GM23338 (cell line): ENCODE measurements at regions not wholly inside any gene's neighbourhood (a gene's known extent, or its start where the extent isn't known, plus 50 kb on each side); places are given as distances from the start of the nearest gene placed in this dataset.
"Not testable (repeated sequence)": the region's sequence is repeated elsewhere in the genome, so short reads cannot be mapped to it uniquely, and the experiment has no call there.

Experiments used
- ATAC-seq: fragments of 200-7000 bp; cut with Tn5 transposase; 3 replicates; pipeline ENCODE4 v1.9.1; 2020
- DNase-seq: peaks from one replicate; pipeline ENCODE4 v3.0.0-alpha.2; 2015; ENCODE audit warnings: low spot score
- H2AFZ ChIP-seq: fragments of 200-600 bp; sonication (generic); 2 replicates; pipeline ENCODE4 v1.8.0; 2016; ENCODE audit warnings: antibody characterized with exemption, mild to moderate bottlenecking, moderate library complexity
- H3F3A ChIP-seq: fragments of 200-600 bp; sonication (generic); replicated peaks from 2 replicates; pipeline ENCODE4 v1.8.0; 2017; ENCODE audit warnings: antibody characterized with exemption, mixed run types, low read depth
- H3K27ac ChIP-seq: fragments of 200-600 bp; sonication (generic); 2 replicates; pipeline ENCODE4 v1.6.1; 2016; ENCODE audit warnings: low read depth
- H3K27me3 ChIP-seq: fragments of 200-600 bp; sonication (generic); 2 replicates; pipeline ENCODE4 v1.8.0; 2016; ENCODE audit warnings: mild to moderate bottlenecking, mixed run types, moderate library complexity; ENCODE audit not compliant: insufficient read depth
- H3K36me3 ChIP-seq: fragments of 200-600 bp; sonication (generic); 2 replicates; pipeline ENCODE4 v1.8.0; 2016; ENCODE audit warnings: mild to moderate bottlenecking; ENCODE audit not compliant: insufficient read depth
- H3K4me1 ChIP-seq: fragments of 200-600 bp; sonication (generic); 2 replicates; pipeline ENCODE4 v1.8.0; 2016; ENCODE audit warnings: mild to moderate bottlenecking, moderate library complexity; ENCODE audit not compliant: insufficient read depth
- H3K4me2 ChIP-seq: fragments of 200-600 bp; sonication (generic); 2 replicates; pipeline ENCODE4 v1.7.1; 2017; ENCODE audit warnings: mixed run types
- H3K4me3 ChIP-seq: fragments of 200-600 bp; sonication (generic); 2 replicates; pipeline ENCODE4 v1.6.1; 2016; ENCODE audit warnings: mixed run types
- H3K79me2 ChIP-seq: fragments of 200-600 bp; sonication (generic); replicated peaks from 2 replicates; pipeline ENCODE4 v1.8.0; 2017; ENCODE audit warnings: mild to moderate bottlenecking; ENCODE audit not compliant: insufficient read depth
- H3K9me2 ChIP-seq: fragments of 200-600 bp; sonication (generic); 2 replicates; pipeline ENCODE4 v1.8.0; 2017; ENCODE audit not compliant: insufficient read depth
- H4K20me1 ChIP-seq: fragments of 200-600 bp; sonication (generic); replicated peaks from 2 replicates; pipeline ENCODE4 v1.8.0; 2017; ENCODE audit warnings: mild to moderate bottlenecking; ENCODE audit not compliant: insufficient read depth
- H3K27ac Mint-ChIP-seq: 2 replicates; pipeline ENCODE4 v1.8.0; 2020; ENCODE audit warnings: inconsistent platforms, mild to moderate bottlenecking, moderate library complexity, mixed read lengths
- H3K27me3 Mint-ChIP-seq: 3 replicates; pipeline ENCODE4 v1.8.0; 2022; ENCODE audit warnings: low read depth, mild to moderate bottlenecking, moderate library complexity, mixed read lengths, inconsistent platforms; ENCODE audit not compliant: insufficient read depth, poor library complexity
- H3K36me3 Mint-ChIP-seq: 3 replicates; pipeline ENCODE4 v1.8.0; 2021; ENCODE audit warnings: low read depth, mild to moderate bottlenecking, inconsistent platforms, moderate library complexity, mixed read lengths
- H3K4me1 Mint-ChIP-seq: 3 replicates; pipeline ENCODE4 v1.8.0; 2020; ENCODE audit warnings: mild to moderate bottlenecking, inconsistent platforms, mixed read lengths
- H3K4me3 Mint-ChIP-seq: 3 replicates; pipeline ENCODE4 v1.8.0; 2021; ENCODE audit warnings: moderate library complexity, mild to moderate bottlenecking, inconsistent platforms, mixed read lengths
- H3K9me3 Mint-ChIP-seq: 3 replicates; pipeline ENCODE4 v1.8.0; 2020; ENCODE audit warnings: moderate library complexity, mild to moderate bottlenecking, inconsistent platforms, mixed read lengths
- CREB1 ChIP-seq: fragments of 250-450 bp; sonication (Bioruptor Pico); IDR thresholded peaks from 2 replicates; pipeline ENCODE4 v1.5.0; 2020; ENCODE audit warnings: low read depth, mild to moderate bottlenecking, moderate library complexity
- CTCF ChIP-seq, 2 experiments: fragments of 200-600 bp in 1 of 2; sonication (generic) in 1 of 2; conservative IDR thresholded peaks; 2 replicates each; pipeline versions ENCODE4 v1.5.1 to v1.6.1; 2016 to 2017; ENCODE audit warnings: antibody characterized with exemption in 2 of 2, low read depth in 2 of 2, mild to moderate bottlenecking in 2 of 2, moderate library complexity in 1 of 2
- ETS1 ChIP-seq: IDR thresholded peaks from 2 replicates; pipeline ENCODE4 v1.6.1; 2016; ENCODE audit warnings: antibody characterized with exemption
- NANOG ChIP-seq: IDR thresholded peaks from 2 replicates; pipeline ENCODE4 v1.6.1; 2016; ENCODE audit warnings: antibody characterized with exemption, borderline replicate concordance
- POLR2AphosphoS5 ChIP-seq: IDR thresholded peaks from 2 replicates; pipeline ENCODE4 v1.6.1; 2016; ENCODE audit warnings: antibody characterized with exemption, low read depth
- REST ChIP-seq: IDR thresholded peaks from one replicate; pipeline ENCODE4 v1.6.1; 2018; ENCODE audit warnings: antibody characterized with exemption; ENCODE audit not compliant: unreplicated experiment
- STAT1 ChIP-seq: IDR thresholded peaks from one replicate; pipeline ENCODE4 v1.6.1; 2016; ENCODE audit warnings: antibody characterized with exemption; ENCODE audit not compliant: unreplicated experiment
- ZNF114 ChIP-seq: fragments of 250-450 bp; sonication (Bioruptor Pico); IDR thresholded peaks from 2 replicates; pipeline ENCODE4 v1.5.0; 2020; ENCODE audit warnings: mild to moderate bottlenecking, moderate library complexity
- ZNF462 ChIP-seq: fragments of 250-450 bp; sonication (Bioruptor Pico); IDR thresholded peaks from 2 replicates; pipeline ENCODE4 v1.5.0; 2020; ENCODE audit warnings: mild to moderate bottlenecking, moderate library complexity

- no peaks in the 10 kb centered on the region for H3K36me3 ChIP-seq
- ATAC-seq: no peak
- no peaks in the 10 kb centered on the region for H3F3A ChIP-seq
- H3K27me3 ChIP-seq: no peaks in the 10 kb centered on the region
- no peaks in the 10 kb centered on the region for H4K20me1 ChIP-seq
- peaks cover 13% of the 10 kb centered on the region; the same call in 2 of the 3 replicates for H3K9me3 Mint-ChIP-seq
- no peak overlapping the region for H3K4me2 ChIP-seq
- no peaks in the 10 kb centered on the region for H3K4me1 ChIP-seq
- DNase-seq: no peak
- H3K4me3 ChIP-seq: no peak overlapping the region
- H3K4me1 Mint-ChIP-seq: no peaks in the 10 kb centered on the region
- H3K36me3 Mint-ChIP-seq: no peaks in the 10 kb centered on the region; the same call in 2 of the 3 replicates
- no peak overlapping the region for H3K27ac ChIP-seq
- no peak overlapping the region for H2AFZ ChIP-seq
- TF ChIP-seq CREB1: no peak
- TF ChIP-seq ETS1: no peak
- no peak for TF ChIP-seq REST
- no peak for TF ChIP-seq ZNF462
- TF ChIP-seq ZNF114 (CRISPR knock-in tag): no peak
- no peak for TF ChIP-seq STAT1
- TF ChIP-seq NANOG: no peak
- TF ChIP-seq CTCF (conservative IDR thresholded peaks at IDR 0.05; ENCODE audit: low read depth in 2 of 2): no peak
- TF ChIP-seq POLR2AphosphoS5: no peak
- H3K4me3 Mint-ChIP-seq: no peak overlapping the region
- H3K79me2 ChIP-seq: no peaks in the 10 kb centered on the region
- peaks cover 2% of the 10 kb centered on the region for H3K27me3 Mint-ChIP-seq
- no peaks in the 10 kb centered on the region for H3K9me2 ChIP-seq
- no peak overlapping the region for H3K27ac Mint-ChIP-seq
These were observed 385.9 kb downstream of the GLUD2 start for GRCh38 chrX:121433289-121433688.

- H3K4me2 ChIP-seq, H3K4me1 ChIP-seq, H3K36me3 ChIP-seq, DNase-seq, H4K20me1 ChIP-seq, H3K9me2 ChIP-seq, H2AFZ ChIP-seq, ATAC-seq, H3K9me3 Mint-ChIP-seq, H3K27ac ChIP-seq, H3K4me1 Mint-ChIP-seq, H3F3A ChIP-seq, H3K27me3 Mint-ChIP-seq, H3K4me3 Mint-ChIP-seq, H3K27me3 ChIP-seq, H3K36me3 Mint-ChIP-seq, H3K4me3 ChIP-seq, H3K79me2 ChIP-seq, H3K27ac Mint-ChIP-seq: not testable (repeated sequence)
These were observed 390.3 kb downstream of the GLUD2 start for GRCh38 chrX:121437666-121438065.
